Amygdala (tissue), 56 donors: ENCODE measurements at regions not wholly inside any gene's neighbourhood (a gene's known extent, or its start where the extent isn't known, plus 50 kb on each side); places are given as distances from the start of the nearest gene placed in this dataset.

Experiments
- DNase-seq, 56 donors: peaks; one replicate each; lab custom pipeline; 2025; lab: John Stamatoyannopoulos, UW

DNA sequence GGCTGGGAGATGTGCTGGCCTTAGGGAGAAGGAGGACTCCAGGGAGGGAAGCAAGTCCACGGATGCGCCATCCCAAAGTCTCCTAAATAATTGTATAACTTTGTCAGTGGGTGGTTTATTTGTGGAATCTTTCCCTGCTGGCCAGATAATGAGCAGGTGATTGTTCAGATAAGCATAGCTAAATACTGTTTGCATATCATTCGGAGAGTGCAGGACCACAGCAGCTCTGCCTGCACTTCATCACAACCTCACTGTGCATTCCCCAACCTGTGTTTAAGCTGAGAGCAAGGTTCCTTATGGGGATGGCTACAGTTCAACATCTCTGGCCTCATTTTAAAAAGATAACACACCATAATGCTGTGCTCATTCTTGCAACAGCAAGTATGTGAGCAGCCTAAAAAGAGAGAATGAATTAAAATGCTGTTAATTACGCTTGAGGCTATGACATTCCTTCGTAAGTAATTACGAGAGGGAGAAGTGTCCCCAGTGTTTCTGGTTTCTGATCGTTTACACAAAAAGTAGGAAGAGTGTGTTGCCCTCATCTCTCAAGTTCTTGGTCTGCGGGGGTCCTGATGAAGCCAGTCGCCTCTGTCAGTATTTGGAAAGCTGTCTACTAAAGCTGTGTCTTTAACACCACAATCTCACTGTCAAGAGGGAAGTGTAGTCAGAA, 272.0 kb upstream of the RORA start:
- DNase-seq: no peak

DNA sequence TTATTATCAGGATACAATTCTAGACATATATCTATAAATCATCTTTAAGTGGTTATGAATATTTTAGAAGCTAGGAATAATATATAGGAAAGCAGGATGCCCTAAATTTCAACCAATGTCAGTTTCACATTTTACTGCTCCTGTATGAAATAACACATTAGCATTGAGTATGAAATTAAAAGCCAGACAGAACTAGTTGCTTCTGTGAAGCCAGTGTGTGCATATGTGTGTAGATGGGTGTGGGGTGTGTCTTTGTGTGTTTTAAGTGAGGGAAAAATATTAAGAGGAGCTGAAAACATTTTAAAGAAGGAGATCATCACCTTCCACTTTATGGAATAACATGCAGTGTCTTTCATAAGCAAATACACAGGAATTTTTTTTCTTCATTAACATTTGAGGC, 271.4 kb upstream of the RORA start:
- DNase-seq: no peak

GRCh38 chr15:61499376-61499775, 270.3 kb upstream of the RORA start:
- peak in 7 of 56 donors; percentile 1 to 29 (median 6) for DNase-seq

GRCh38 chr15:61489571-61489970, 260.5 kb upstream of the RORA start:
- no peak for DNase-seq

GRCh38 chr15:61483599-61483998, 254.5 kb upstream of the RORA start:
- DNase-seq: no peak

DNA sequence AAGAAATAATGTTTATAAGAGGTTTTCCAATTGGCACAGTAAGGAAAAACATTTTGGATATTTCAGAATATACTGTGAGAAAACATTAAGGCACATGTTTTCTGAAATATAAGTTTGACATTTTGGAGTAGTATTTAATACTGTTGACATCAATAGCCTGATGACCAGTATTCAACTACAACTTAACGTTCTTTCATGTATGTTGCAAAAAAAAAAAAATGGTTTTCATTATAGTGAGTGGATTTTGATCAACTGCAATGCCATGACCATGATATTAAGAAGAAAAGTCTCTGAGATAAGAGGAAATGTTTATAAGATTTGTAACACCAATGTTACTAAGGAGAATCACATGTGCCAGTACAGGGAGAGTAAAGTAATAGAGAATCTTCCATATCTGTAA, 252.8 kb upstream of the RORA start:
- no peak for DNase-seq

GRCh38 chr15:61480863-61481262, 251.8 kb upstream of the RORA start:
- no peak for DNase-seq

DNA sequence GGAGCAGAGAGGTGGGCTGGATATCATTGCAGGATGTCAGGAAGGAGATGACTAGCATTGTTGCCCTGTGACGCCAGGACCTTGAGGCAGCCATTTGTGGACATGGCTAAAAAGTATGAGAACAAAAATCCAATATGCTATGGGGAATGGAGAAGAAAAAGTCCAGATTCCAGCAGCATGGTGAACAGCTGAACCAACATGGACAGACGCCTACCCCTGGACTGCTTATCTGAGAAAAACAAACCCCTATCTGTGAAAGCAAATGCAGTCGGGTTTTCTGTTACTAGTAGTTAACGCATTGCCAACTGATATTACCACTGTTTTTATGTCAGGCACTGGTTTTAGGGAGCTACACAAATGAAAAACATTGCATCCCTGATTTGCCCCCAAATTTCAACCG, 251.2 kb upstream of the RORA start:
- no peak for DNase-seq

DNA sequence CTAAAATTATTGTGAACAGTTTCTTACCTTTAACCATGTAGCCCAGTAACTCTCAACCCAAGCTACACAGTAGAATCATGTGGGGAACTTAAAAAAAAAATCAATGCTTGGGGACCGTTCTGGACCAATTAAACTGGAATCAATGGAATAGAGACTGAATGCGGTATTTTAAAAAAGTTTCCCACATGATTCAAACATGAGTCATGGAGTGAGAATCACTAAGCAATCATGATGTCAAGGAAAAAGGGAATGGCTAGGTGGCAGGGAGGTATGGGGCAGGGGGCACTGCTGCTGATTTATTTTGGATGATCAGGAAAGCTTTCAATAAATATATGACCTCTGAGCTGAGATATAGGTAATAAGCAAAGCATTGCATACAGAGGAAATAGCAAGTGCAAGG, 250.5 kb upstream of the RORA start:
- no peak for DNase-seq

GRCh38 chr15:61476741-61477140, 247.6 kb upstream of the RORA start:
- no peak for DNase-seq

GRCh38 chr15:61474796-61475195, 245.7 kb upstream of the RORA start:
- no peak for DNase-seq

DNA sequence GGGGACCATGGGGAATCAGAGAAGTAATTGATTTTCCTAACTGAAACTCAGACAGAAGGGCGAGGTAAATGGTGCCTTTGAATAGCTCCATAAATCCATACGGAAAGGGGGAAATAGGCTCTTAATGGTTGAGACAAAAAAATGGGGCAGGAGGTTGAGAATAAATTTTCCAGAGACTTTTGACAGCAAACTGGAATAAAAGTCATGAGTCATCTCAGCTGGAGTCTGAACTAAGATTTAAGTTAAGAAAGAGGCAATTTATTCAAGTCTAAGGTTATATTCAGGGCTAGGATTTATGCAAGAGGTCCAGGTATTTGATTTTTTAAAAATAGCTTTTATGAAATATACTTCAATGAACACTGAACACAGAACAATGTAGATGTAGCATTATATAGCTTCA, 238.7 kb upstream of the RORA start:
- no peak for DNase-seq

- no peak for DNase-seq
Measured at GRCh38 chr15:61459785-61460707, 230.9 kb upstream of the RORA start.

- DNase-seq: no peak
Measured at GRCh38 chr15:61457050-61457733, 228.1 kb upstream of the RORA start.

- DNase-seq: no peak
Measured at GRCh38 chr15:61449186-61449702, 220.1 kb upstream of the RORA start.

- DNase-seq: peak in 4 of 56 donors; percentile 1 to 3 (median 2)
Measured at GRCh38 chr15:61447981-61448380, 218.9 kb upstream of the RORA start.

- DNase-seq: no peak
Measured at GRCh38 chr15:61444585-61444984, 215.5 kb upstream of the RORA start.

- no peak for DNase-seq
Measured at GRCh38 chr15:61442821-61443220, 213.7 kb upstream of the RORA start.

GRCh38 chr15:61441891-61442290, 212.8 kb upstream of the RORA start:
- no peak for DNase-seq

DNA sequence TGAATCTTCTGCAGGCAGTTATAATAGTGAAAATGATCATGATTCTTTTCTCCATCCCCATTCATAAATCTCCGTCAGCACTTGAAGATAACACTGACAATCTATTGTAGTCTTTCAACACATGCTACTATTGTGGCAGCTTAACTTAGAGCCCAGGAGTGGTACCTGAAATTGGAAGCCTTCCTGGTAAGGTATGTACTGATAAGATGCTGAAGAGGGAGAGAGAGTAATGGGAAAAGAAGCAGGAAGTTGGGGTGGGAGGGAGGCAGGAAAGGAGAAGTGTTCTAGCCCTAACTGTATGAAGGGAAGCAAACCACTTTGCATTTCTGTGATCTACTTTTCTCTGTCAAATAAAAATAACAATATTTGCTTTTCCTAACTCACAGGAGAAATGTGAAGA, 197.4 kb upstream of the RORA start:
- no peak for DNase-seq

- DNase-seq: no peak
Measured at GRCh38 chr15:61425934-61426333, 196.8 kb upstream of the RORA start.
